Psoas muscle (tissue), 7 donors: ENCODE measurements at regions not wholly inside any gene's neighbourhood (a gene's known extent, or its start where the extent isn't known, plus 50 kb on each side); places are given as distances from the start of the nearest gene placed in this dataset.

ENCODE experiments used
- ATAC-seq, 4 donors: fragments of 200-7000 bp; cut with Tn5 transposase; one replicate each; pipeline ENCODE4 v1.9.1; 2020; ENCODE audit warnings: moderate library complexity in 3 of 4, mild to moderate bottlenecking in 2 of 4
- DNase-seq, 2 donors: peaks; one replicate each; pipeline ENCODE4 v3.0.0-alpha.2; 2020
- H3K27ac ChIP-seq: fragments of 200-600 bp; one replicate; pipeline ENCODE4 v1.8.0; 2022
- H3K27me3 ChIP-seq, 3 donors: fragments of 200-600 bp in 1 of 3; one replicate each; pipeline versions ENCODE4 v1.6.1 to v1.8.0; 2013 to 2022; ENCODE audit warnings: low read length in 2 of 3, mild to moderate bottlenecking in 2 of 3, moderate library complexity in 1 of 3; ENCODE audit not compliant: insufficient read depth in 3 of 3
- H3K36me3 ChIP-seq, 2 donors: fragments of 200-600 bp in 1 of 2; one replicate each; pipeline versions ENCODE4 v1.6.1 to v1.8.0; 2013 to 2022; ENCODE audit warnings: low read depth in 1 of 2, mild to moderate bottlenecking in 1 of 2, moderate library complexity in 1 of 2; ENCODE audit not compliant: insufficient read depth in 1 of 2
- H3K4me1 ChIP-seq: fragments of 200-600 bp; one replicate; pipeline ENCODE4 v1.8.0; 2022
- H3K4me3 ChIP-seq: fragments of 200-600 bp; one replicate; pipeline ENCODE4 v1.8.0; 2022; ENCODE audit warnings: mild to moderate bottlenecking
- H3K9me3 ChIP-seq: fragments of 200-600 bp; one replicate; pipeline ENCODE4 v1.8.0; 2022
- CTCF ChIP-seq: fragments of 200-600 bp; IDR thresholded peaks from one replicate; pipeline ENCODE4 v1.8.0; 2022; ENCODE audit warnings: antibody characterized with exemption
- WGBS, 3 donors: extraction: QIAGEN DNeasy Blood & Tissue Kit; methylation state at CpG; one replicate each; pipeline versions ENCODE4 v1.1.6 to v1.1.7; 2013; 5-methylcytosine and 5-hydroxymethylcytosine counted together
- intact Hi-C, 2 donors: fragments of 100-400 bp; cut with DNase I; formaldehyde crosslinking; loops; one replicate each; pipeline versions ENCODE4 v1.11.0 to v1.14.2; 2022
- donor health status: healthy with polysubstance abuse.
- donor health status: DM: no; HTN: no; CAD: no; lungs with moderate emphysema.
- donor health status: Bipolar disorder and iron deficiency.
- donor health status: healthy.
- donor health status: DM: yes; HTN: yes; CAD: no.
- donor health status: DM: no; HTN: no; CAD: no.
- donor health status: DM: yes; HTN: yes; CAD: no.

- no peaks in the 10 kb centered on the region for H3K36me3 ChIP-seq
- H3K4me1 ChIP-seq, result no peaks in the 10 kb centered on the region
- no peak for TF ChIP-seq CTCF
- no peak for ATAC-seq
- WGBS, 3 donors, result 87 to 96% (median 88%) methylated on average over 3 of the region's 3 CpGs
- no peak overlapping the region for H3K27ac ChIP-seq
- no peaks in the 10 kb centered on the region for H3K27me3 ChIP-seq
- no peak for DNase-seq
- H3K4me3 ChIP-seq, result no peak overlapping the region
- intact Hi-C loops, result no loop called here
- no peaks in the 10 kb centered on the region for H3K9me3 ChIP-seq
Measured at GRCh38 chr15:56844471-56844870, 74.0 kb upstream of the TCF12 start.

GRCh38 chr15:56839641-56840040 lies 78.8 kb upstream of the TCF12 start:
- H3K27ac ChIP-seq, result no peak overlapping the region
- DNase-seq (no peak), ATAC-seq (no peak)
- intact Hi-C loops, result no loop called here
- H3K27me3 ChIP-seq, result no peaks in the 10 kb centered on the region
- no peaks in the 10 kb centered on the region for H3K9me3 ChIP-seq
- TF ChIP-seq CTCF, result no peak
- no peaks in the 10 kb centered on the region for H3K36me3 ChIP-seq
- H3K4me1 ChIP-seq, result peaks cover 5% of the 10 kb centered on the region
- no peak overlapping the region for H3K4me3 ChIP-seq

- Histone ChIP-seq H3K4me3 (no peak overlapping the region), H3K4me1 (peaks cover 5% of the 10 kb centered on the region), H3K9me3 (no peaks in the 10 kb centered on the region), H3K27ac (no peak overlapping the region), H3K27me3 (no peaks in the 10 kb centered on the region), H3K36me3 (no peaks in the 10 kb centered on the region)
- WGBS, 3 donors, result 77 to 78% (median 78%) methylated on average over 5 of the region's 5 CpGs
- no peak for DNase-seq
- TF ChIP-seq CTCF, result no peak
- ATAC-seq, result no peak
- intact Hi-C loops, result no loop called here
Measured at GRCh38 chr15:56839099-56839498, 79.3 kb upstream of the TCF12 start.

GRCh38 chr15:56838085-56838484 lies 80.4 kb upstream of the TCF12 start:
- intact Hi-C loops, result no loop called here

More at GRCh38 chr15:56838085-56838484, 80.4 kb upstream of the TCF12 start:
- no peak for TF ChIP-seq CTCF
- no peak for DNase-seq
- H3K9me3 ChIP-seq, result no peaks in the 10 kb centered on the region
- no peaks in the 10 kb centered on the region for H3K27me3 ChIP-seq
- no peaks in the 10 kb centered on the region for H3K36me3 ChIP-seq
- WGBS, 3 donors, result 97 to 100% (median 98%) methylated on average over 4 of the region's 4 CpGs
- no peak overlapping the region for H3K4me3 ChIP-seq
- ATAC-seq, result no peak
- no peak overlapping the region for H3K27ac ChIP-seq
- H3K4me1 ChIP-seq, result peaks cover 7% of the 10 kb centered on the region
